Left ventricle myocardium inferior (tissue), 1 donor: ENCODE measurements at regions not wholly inside any gene's neighbourhood (a gene's known extent, or its start where the extent isn't known, plus 50 kb on each side); places are given as distances from the start of the nearest gene placed in this dataset.
"Not testable (repeated sequence)": the region's sequence is repeated elsewhere in the genome, so short reads cannot be mapped to it uniquely, and the experiment has no call there.

ENCODE experiments used
- DNase-seq: peaks from one replicate; pipeline ENCODE4 v3.0.0-alpha.2; 2020
- H3K27ac ChIP-seq: fragments of 200-600 bp; replicated peaks from 2 replicates; pipeline ENCODE4 v1.8.0; 2021
- H3K27me3 ChIP-seq: fragments of 200-600 bp; 2 replicates; pipeline ENCODE4 v1.8.0; 2021; ENCODE audit warnings: low read depth
- H3K36me3 ChIP-seq: fragments of 200-600 bp; 2 replicates; pipeline ENCODE4 v1.8.0; 2021
- H3K4me1 ChIP-seq: fragments of 200-600 bp; 2 replicates; pipeline ENCODE4 v1.8.0; 2021
- H3K4me3 ChIP-seq: fragments of 200-600 bp; 2 replicates; pipeline ENCODE4 v1.8.0; 2021; ENCODE audit warnings: mild to moderate bottlenecking, moderate library complexity
- H3K9me3 ChIP-seq: fragments of 200-600 bp; replicated peaks from 2 replicates; pipeline ENCODE4 v1.8.0; 2021
- intact Hi-C: fragments of 100-400 bp; cut with micrococcal nuclease; formaldehyde crosslinking; loops from one replicate; pipeline ENCODE4 v1.11.0; 2022
- TF ChIP-seq, protein P1 (sequence below): fragments of 200-600 bp; IDR thresholded peaks from 2 replicates; pipeline ENCODE4 v1.8.0; 2021; ENCODE audit warnings: antibody characterized with exemption, mild to moderate bottlenecking, borderline replicate concordance
- donor health status: DM: no; HTN: yes; CAD: no; lungs with severe emphysema.

DNA sequence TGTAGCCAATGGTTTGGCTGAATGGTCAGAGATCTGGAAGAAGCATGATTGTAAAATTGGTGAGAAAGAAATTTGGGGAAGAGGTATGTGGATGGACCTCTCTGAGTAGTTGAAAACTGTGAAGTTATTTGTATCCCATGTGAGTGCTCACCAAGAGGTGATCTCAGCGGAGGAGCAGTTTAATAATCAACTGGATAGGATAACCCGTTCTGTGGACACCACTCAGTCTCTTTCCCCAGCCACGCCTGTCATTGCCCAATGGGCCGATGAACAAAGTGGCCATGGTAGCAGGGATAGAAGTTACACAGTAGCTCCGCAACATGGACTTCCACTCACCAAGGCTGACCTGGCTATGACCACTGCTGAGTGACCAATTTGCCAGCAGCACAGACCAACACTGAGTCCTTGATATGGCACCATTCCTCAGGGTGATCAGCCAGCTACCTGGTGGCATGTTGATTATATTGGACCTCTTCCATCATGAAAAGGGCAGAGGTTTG, 257.4 kb upstream of the ATXN7L3B start:
- no peaks in the 10 kb centered on the region for H3K36me3 ChIP-seq
- no peaks in the 10 kb centered on the region for H3K4me1 ChIP-seq
- peaks cover 25% of the 10 kb centered on the region for H3K9me3 ChIP-seq
- H3K4me3 ChIP-seq: no peak overlapping the region
- no peak overlapping the region for H3K27ac ChIP-seq
- H3K27me3 ChIP-seq: no peaks in the 10 kb centered on the region
- intact Hi-C loops: no loop called here
- TF ChIP-seq, protein P1, sequence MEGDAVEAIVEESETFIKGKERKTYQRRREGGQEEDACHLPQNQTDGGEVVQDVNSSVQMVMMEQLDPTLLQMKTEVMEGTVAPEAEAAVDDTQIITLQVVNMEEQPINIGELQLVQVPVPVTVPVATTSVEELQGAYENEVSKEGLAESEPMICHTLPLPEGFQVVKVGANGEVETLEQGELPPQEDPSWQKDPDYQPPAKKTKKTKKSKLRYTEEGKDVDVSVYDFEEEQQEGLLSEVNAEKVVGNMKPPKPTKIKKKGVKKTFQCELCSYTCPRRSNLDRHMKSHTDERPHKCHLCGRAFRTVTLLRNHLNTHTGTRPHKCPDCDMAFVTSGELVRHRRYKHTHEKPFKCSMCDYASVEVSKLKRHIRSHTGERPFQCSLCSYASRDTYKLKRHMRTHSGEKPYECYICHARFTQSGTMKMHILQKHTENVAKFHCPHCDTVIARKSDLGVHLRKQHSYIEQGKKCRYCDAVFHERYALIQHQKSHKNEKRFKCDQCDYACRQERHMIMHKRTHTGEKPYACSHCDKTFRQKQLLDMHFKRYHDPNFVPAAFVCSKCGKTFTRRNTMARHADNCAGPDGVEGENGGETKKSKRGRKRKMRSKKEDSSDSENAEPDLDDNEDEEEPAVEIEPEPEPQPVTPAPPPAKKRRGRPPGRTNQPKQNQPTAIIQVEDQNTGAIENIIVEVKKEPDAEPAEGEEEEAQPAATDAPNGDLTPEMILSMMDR: no peak
- DNase-seq: no peak

- H3K27me3 ChIP-seq, intact Hi-C loops, H3K4me3 ChIP-seq, H3K36me3 ChIP-seq, H3K4me1 ChIP-seq, DNase-seq, H3K27ac ChIP-seq: not testable (repeated sequence)
- H3K9me3 ChIP-seq: peaks cover 21% of the 10 kb centered on the region
Observed at GRCh38 chr12:74281401-74282180, 256.0 kb upstream of the ATXN7L3B start.

DNA sequence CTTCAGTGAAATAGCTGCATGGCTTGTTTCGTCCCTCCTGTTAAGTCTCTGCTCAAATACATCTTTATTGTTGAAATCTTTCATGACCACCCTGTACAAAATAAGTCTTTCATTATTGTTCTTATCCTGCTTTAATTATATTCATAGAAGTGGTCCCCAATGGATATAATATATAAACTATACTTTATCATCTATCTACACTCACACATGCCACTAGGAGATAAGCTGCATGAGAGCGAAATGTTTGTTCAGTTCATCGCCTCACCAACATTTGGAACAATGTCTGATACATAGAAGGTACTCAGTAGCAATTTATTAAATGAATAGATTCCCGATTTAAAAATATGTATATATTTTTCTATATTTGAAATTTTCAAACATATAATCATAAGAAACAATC, 254.0 kb upstream of the ATXN7L3B start:
- Histone ChIP-seq H3K4me3 (no peak overlapping the region), H3K4me1 (no peaks in the 10 kb centered on the region), H3K9me3 (peaks cover under 1% of the 10 kb centered on the region), H3K27me3 (no peaks in the 10 kb centered on the region), H3K36me3 (no peaks in the 10 kb centered on the region), H3K27ac (no peak overlapping the region)
- TF ChIP-seq, protein P1: no peak
- DNase-seq: no peak
- intact Hi-C loops: no loop called here

DNA sequence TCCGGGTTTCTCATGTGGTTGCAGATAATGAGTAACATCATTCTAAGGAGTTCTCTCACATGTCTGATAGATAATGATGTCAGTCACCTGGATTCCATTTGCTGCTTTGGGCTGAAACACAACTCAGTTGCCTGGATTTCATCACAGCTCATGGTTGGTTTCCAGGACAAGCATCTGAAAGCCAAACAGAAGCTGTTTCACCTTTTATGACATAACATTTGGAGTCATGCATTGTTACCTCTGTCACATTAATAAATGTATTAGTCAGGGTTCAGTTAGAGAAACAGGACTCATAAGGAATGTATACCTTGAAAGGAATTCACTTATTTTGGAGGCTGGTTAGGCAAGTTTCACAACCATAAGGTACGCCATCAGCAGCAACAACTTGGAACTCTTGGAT, 251.9 kb upstream of the ATXN7L3B start:
- H3K27me3 ChIP-seq: no peaks in the 10 kb centered on the region
- intact Hi-C loops: no loop called here

GRCh38 chr12:74286254-74286653, 251.4 kb upstream of the ATXN7L3B start:
- DNase-seq: no peak
- H3K36me3 ChIP-seq: no peaks in the 10 kb centered on the region
- H3K27me3 ChIP-seq: no peaks in the 10 kb centered on the region
- no peak overlapping the region for H3K27ac ChIP-seq
- no peaks in the 10 kb centered on the region for H3K9me3 ChIP-seq
- no peaks in the 10 kb centered on the region for H3K4me1 ChIP-seq
- no peak overlapping the region for H3K4me3 ChIP-seq
- TF ChIP-seq, protein P1: no peak
- intact Hi-C loops: no loop called here

More for the DNA sequence above, 251.9 kb upstream of the ATXN7L3B start:
- H3K27ac ChIP-seq: no peak overlapping the region
- no peaks in the 10 kb centered on the region for H3K4me1 ChIP-seq
- no peaks in the 10 kb centered on the region for H3K36me3 ChIP-seq
- DNase-seq: no peak
- TF ChIP-seq, protein P1: no peak
- no peaks in the 10 kb centered on the region for H3K9me3 ChIP-seq
- no peak overlapping the region for H3K4me3 ChIP-seq
